A549 (cell line): ENCODE measurements at regions not wholly inside any gene's neighbourhood (a gene's known extent, or its start where the extent isn't known, plus 50 kb on each side); places are given as distances from the start of the nearest gene placed in this dataset.

ENCODE experiments used
- ATAC-seq, 2 experiments: fragments of 200-7000 bp in 1 of 2; fragments of >200 bp in 1 of 2; cut with Nextera tagmentation in 1 of 2; cut with Tn5 transposase in 1 of 2; 3 replicates each; pipeline versions ENCODE4 v1.8.0 to v1.9.1; 2018 to 2020; ENCODE audit warnings: mild to moderate bottlenecking in 1 of 2, moderate library complexity in 1 of 2
- CTCF ChIA-PET: fragments of 300-600 bp; sonication (Branson Sonifier 250); formaldehyde crosslinking; extraction: SDS; loops from one replicate; lab custom pipeline; 2021; ENCODE audit warnings: antibody characterized with exemption, inconsistent platforms; lab: Yijun Ruan, JAX
- POLR2A ChIA-PET: fragments of 350-600 bp; formaldehyde crosslinking; extraction: SDS; loops from one replicate; lab custom pipeline; 2021; ENCODE audit warnings: antibody characterized with exemption, inconsistent platforms; lab: Yijun Ruan, JAX
- DNase-seq, 2 experiments: peaks; one replicate each; pipeline versions ENCODE4 v3.0.0 to v3.0.0-alpha.2; 2011 to 2016; ENCODE audit warnings: low read depth in 1 of 2, low spot score in 1 of 2
- FAIRE-seq: peaks from 2 replicates; lab custom pipeline; 2011; peaks lifted over from hg19 to GRCh38; lab: Jason Lieb, UNC
- H3K27ac ChIP-seq, 2 experiments: fragments of >200 bp; sonication (Bioruptor Twin); formaldehyde crosslinking; 3 replicates each; pipeline ENCODE4 v1.5.1; 2016 to 2017
- H3K4me1 ChIP-seq: fragments of >200 bp; sonication (Bioruptor Twin); formaldehyde crosslinking; 3 replicates; pipeline ENCODE4 v1.6.1; 2016
- H3K4me2 ChIP-seq: fragments of >200 bp; sonication (Bioruptor Twin); formaldehyde crosslinking; 3 replicates; pipeline ENCODE4 v1.6.1; 2016
- H3K4me3 ChIP-seq: fragments of >200 bp; sonication (Bioruptor Twin); formaldehyde crosslinking; 3 replicates; pipeline ENCODE4 v1.5.1; 2016
- H3K9me3 ChIP-seq: fragments of >200 bp; sonication (Bioruptor Twin); formaldehyde crosslinking; 3 replicates; pipeline ENCODE4 v1.6.1; 2016
- ATOH8 ChIP-seq: fragments of 250-450 bp; sonication (Bioruptor Pico); IDR thresholded peaks from 2 replicates; pipeline ENCODE4 v1.5.0; 2020; ENCODE audit warnings: low read depth, mild to moderate bottlenecking, moderate library complexity
- CBX2 ChIP-seq: fragments of 200-600 bp; sonication (generic); IDR thresholded peaks from 2 replicates; pipeline ENCODE4 v1.6.1; 2016; ENCODE audit warnings: low read depth, mild to moderate bottlenecking, borderline replicate concordance
- CBX8 ChIP-seq: fragments of 200-600 bp; sonication (generic); IDR thresholded peaks from 2 replicates; pipeline ENCODE4 v1.6.1; 2016
- EP300 ChIP-seq, 2 experiments: fragments of >200 bp; sonication (Bioruptor Twin); formaldehyde crosslinking; IDR thresholded peaks; 2 replicates in 1 of 2; 3 replicates in 1 of 2; pipeline ENCODE4 v1.6.1; 2016 to 2017
- FOSL2 ChIP-seq, 2 experiments: fragments of 450-650 bp in 1 of 2; fragments of >200 bp in 1 of 2; sonication (Bioruptor Twin) in 1 of 2; formaldehyde crosslinking; IDR thresholded peaks; 2 replicates each; pipeline versions ENCODE4 v1.5.0 to v1.6.1; 2016 to 2020; ENCODE audit warnings: mild to moderate bottlenecking in 1 of 2, moderate library complexity in 1 of 2
- GATA3 ChIP-seq: IDR thresholded peaks from 2 replicates; pipeline ENCODE4 v1.6.1; 2012; ENCODE audit warnings: borderline replicate concordance
- JUN ChIP-seq, 2 experiments: fragments of >200 bp; sonication (Bioruptor Twin); formaldehyde crosslinking; IDR thresholded peaks; 2 replicates in 1 of 2; 3 replicates in 1 of 2; pipeline ENCODE4 v1.6.1; 2016 to 2017
- KDM1A ChIP-seq: fragments of 200-600 bp; sonication (generic); IDR thresholded peaks from 2 replicates; pipeline ENCODE4 v1.6.1; 2016; ENCODE audit warnings: low read depth, mild to moderate bottlenecking
- MAZ ChIP-seq: fragments of 150-350 bp; IDR thresholded peaks from 2 replicates; pipeline ENCODE4 v1.6.1; 2014; ENCODE audit warnings: antibody characterized with exemption, low read depth, low read length, borderline replicate concordance
- MYC ChIP-seq: IDR thresholded peaks from 2 replicates; pipeline ENCODE4 v1.6.1; 2012; ENCODE audit warnings: mild to moderate bottlenecking, inconsistent platforms, low read length, improper control_type of control experiment, borderline replicate concordance
- PBX3 ChIP-seq: IDR thresholded peaks from 2 replicates; pipeline ENCODE4 v1.6.1; 2012
- REST ChIP-seq: fragments of 200-600 bp; sonication (generic); IDR thresholded peaks from 2 replicates; pipeline ENCODE4 v1.6.1; 2016; ENCODE audit warnings: antibody characterized with exemption, mild to moderate bottlenecking, moderate library complexity
- TP53 ChIP-seq: fragments of 250-450 bp; sonication (Bioruptor Pico); IDR thresholded peaks from 2 replicates; pipeline ENCODE4 v1.5.0; 2021; ENCODE audit warnings: mild to moderate bottlenecking, moderate library complexity
- USF2 ChIP-seq: fragments of 450-650 bp; IDR thresholded peaks from 2 replicates; pipeline ENCODE4 v1.6.1; 2014; ENCODE audit warnings: antibody characterized with exemption
- ZNF302 ChIP-seq: fragments of 250-450 bp; sonication (Bioruptor Pico); IDR thresholded peaks from 2 replicates; pipeline ENCODE4 v1.9.0; 2021; ENCODE audit warnings: inconsistent platforms, mild to moderate bottlenecking, moderate library complexity
- WGBS: methylation state at CpG from one replicate; pipeline ENCODE4 v1.1.6; 2017; ENCODE audit errors: missing lambda C conversion rate; 5-methylcytosine and 5-hydroxymethylcytosine counted together
- TF ChIP-seq, protein P1 (sequence below): fragments of >200 bp; sonication (Bioruptor Twin); formaldehyde crosslinking; IDR thresholded peaks from 3 replicates; pipeline ENCODE4 v1.5.1; 2016

- CTCF ChIA-PET, result interaction anchor here (1.6 kb wide), 1 partner anchor 10 kb away, joined by 4 read pairs; no protein-coding TSS in a partner anchor
- POLR2A ChIA-PET, result no interaction called here
Measured at GRCh38 chr2:62372824-62373223, 133.2 kb downstream of the TMEM17 start.

DNA sequence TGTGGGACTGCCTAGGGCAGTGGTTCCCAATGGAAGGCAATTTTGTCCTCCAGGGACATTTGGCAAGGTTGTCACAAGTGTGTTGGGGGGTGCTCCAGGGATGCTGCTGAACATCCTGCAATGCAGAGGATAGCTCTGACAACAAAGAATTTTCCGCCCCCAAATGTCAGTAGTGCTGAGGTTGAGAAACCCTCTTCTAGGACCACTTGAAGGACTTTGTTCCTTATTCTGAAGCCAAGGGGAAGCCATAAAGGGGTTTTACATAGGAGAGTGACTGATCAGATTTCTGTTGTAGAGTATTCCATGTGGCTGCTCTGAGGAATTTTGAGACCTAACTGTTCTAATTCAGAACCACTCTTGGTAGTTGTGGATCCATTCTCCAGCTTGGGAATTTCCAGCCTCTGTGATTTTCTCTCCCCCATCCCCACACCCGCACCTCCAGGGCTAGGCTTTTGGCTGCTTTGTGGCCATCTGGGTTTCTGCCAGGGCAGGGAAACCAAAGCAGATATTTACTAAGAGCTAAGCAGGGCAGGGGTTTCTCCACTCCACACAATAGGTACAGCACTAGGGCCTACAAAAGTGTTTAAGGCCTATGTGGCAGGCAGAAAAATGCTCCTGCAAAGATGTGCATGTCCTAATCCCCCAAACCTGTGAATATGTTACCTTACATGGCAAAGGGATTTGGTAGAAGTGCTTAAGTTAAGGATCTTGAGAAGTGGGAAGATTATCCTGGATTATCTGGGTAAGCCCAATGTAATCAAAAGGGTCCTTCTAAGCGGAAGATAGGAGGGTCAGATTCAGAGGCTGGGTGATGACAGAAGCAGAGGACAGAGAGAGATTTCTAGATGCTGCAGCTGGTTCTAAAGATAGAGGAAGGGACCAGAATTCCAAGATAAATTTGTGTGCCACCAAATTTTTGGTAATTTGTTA lies 135.4 kb downstream of the TMEM17 start:
- DNase-seq, result no peak
- POLR2A ChIA-PET, result no interaction called here
- no peak for FAIRE-seq

More at GRCh38 chr2:62372824-62373223, 133.2 kb downstream of the TMEM17 start:
- H3K4me1 ChIP-seq, result peaks cover 8% of the 10 kb centered on the region; the same call in 1 of the 3 replicates
- peaks cover 23% of the 10 kb centered on the region for H3K9me3 ChIP-seq
- no peak overlapping the region for H3K4me3 ChIP-seq
- no peak for DNase-seq
- H3K27ac ChIP-seq, result no peak overlapping the region
- no peak for TF ChIP-seq PBX3
- TF ChIP-seq MAZ, result no peak
- WGBS, result 53% methylated on average over 7 of the region's 7 CpGs
- ATAC-seq, result no peak
- FAIRE-seq, result no peak
- H3K4me2 ChIP-seq, result no peak overlapping the region

DNA sequence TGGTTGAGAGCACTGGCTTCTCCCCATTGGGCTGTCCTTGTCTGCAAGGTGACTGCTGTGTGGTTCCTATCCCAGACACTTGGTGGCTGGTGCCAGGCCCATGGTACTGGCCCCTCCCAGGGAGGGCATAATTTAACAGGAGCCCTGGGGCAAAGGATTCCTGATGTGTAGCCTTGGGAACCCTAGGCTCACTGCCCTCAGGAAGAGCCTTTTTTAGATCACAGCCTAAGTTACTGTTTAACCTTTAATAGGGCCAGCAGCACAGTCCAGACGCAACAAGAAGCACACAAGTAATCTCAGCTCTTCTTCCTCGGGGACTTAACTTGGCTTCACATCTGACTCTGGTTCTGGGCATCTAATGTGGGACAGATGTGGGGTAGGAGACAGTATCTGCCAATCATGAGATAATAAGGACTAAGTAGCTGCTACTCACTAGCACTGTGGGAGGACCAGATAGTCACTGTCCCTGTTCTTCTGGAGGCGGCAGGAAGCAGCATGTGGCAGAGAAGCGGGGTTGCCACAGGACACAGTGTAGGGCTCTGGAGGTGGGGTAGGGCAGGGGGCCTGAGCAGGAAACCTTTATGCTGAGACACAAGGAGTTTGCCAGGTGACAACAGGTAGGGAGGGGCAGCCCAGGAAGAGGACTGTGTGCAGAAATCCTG lies 136.3 kb downstream of the TMEM17 start:
- Histone ChIP-seq H3K4me3 (no peak overlapping the region), H3K4me2 (peak overlapping the region; percentile 30; the same call in 2 of the 3 replicates), H3K9me3 (peaks cover 23% of the 10 kb centered on the region), H3K4me1 (peaks cover 8% of the 10 kb centered on the region; the same call in 1 of the 3 replicates), H3K27ac (no peak overlapping the region; a peak in 1 of 6 replicates)
- POLR2A ChIA-PET, result no interaction called here
- ATAC-seq, result peak; percentile 41 to 55; a peak in 5 of 6 replicates
- DNase-seq, result no peak
- CTCF ChIA-PET, result no interaction called here
- no peak for FAIRE-seq
- 60% methylated on average over 4 of the region's 4 CpGs for WGBS
- TF ChIP-seq CBX2, result no peak
- TF ChIP-seq FOSL2 (IDR thresholded peaks at IDR 0.05), result no peak
- no peak for TF ChIP-seq FOSL2 (CRISPR knock-in tag; IDR thresholded peaks at IDR 0.05)
- no peak for TF ChIP-seq CBX8
- TF ChIP-seq PBX3, result no peak
- no peak for TF ChIP-seq MYC
- no peak for TF ChIP-seq ATOH8
- no peak for TF ChIP-seq USF2
- no peak for TF ChIP-seq KDM1A
- no peak for TF ChIP-seq ZNF302 (CRISPR knock-in tag)
- TF ChIP-seq, protein P1, sequence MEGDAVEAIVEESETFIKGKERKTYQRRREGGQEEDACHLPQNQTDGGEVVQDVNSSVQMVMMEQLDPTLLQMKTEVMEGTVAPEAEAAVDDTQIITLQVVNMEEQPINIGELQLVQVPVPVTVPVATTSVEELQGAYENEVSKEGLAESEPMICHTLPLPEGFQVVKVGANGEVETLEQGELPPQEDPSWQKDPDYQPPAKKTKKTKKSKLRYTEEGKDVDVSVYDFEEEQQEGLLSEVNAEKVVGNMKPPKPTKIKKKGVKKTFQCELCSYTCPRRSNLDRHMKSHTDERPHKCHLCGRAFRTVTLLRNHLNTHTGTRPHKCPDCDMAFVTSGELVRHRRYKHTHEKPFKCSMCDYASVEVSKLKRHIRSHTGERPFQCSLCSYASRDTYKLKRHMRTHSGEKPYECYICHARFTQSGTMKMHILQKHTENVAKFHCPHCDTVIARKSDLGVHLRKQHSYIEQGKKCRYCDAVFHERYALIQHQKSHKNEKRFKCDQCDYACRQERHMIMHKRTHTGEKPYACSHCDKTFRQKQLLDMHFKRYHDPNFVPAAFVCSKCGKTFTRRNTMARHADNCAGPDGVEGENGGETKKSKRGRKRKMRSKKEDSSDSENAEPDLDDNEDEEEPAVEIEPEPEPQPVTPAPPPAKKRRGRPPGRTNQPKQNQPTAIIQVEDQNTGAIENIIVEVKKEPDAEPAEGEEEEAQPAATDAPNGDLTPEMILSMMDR, result no peak
- no peak for TF ChIP-seq TP53

More for the DNA sequence above, 135.4 kb downstream of the TMEM17 start:
- Histone ChIP-seq H3K4me1 (peaks cover 8% of the 10 kb centered on the region; the same call in 1 of the 3 replicates), H3K27ac (no peak overlapping the region; a peak in 1 of 6 replicates), H3K4me2 (no peak overlapping the region), H3K9me3 (peaks cover 23% of the 10 kb centered on the region), H3K4me3 (no peak overlapping the region)
- ATAC-seq, result peak in 1 of 2 experiments; percentile 23; a peak in 1 of 6 replicates
- TF ChIP-seq GATA3 (no peak), EP300 (IDR thresholded peaks at IDR 0.05) (no peak), REST (no peak), JUN (IDR thresholded peaks at IDR 0.05) (no peak)
- whole genome bisulfite sequencing, result 91% methylated on average over 3 of the region's 3 CpGs
- CTCF ChIA-PET, result interaction anchor here (0.6 to 1.6 kb wide), 3 partner anchors 7 to 1676 kb away, joined by 3 to 4 read pairs (median 3); no protein-coding TSS in a partner anchor
